ENCODE measurements at regions not wholly inside any gene's neighbourhood (a gene's known extent, or its start where the extent isn't known, plus 50 kb on each side); places are given as distances from the start of the nearest gene placed in this dataset.
"Not testable (repeated sequence)": the region's sequence is repeated elsewhere in the genome, so short reads cannot be mapped to it uniquely, and the experiment has no call there.

DNA sequence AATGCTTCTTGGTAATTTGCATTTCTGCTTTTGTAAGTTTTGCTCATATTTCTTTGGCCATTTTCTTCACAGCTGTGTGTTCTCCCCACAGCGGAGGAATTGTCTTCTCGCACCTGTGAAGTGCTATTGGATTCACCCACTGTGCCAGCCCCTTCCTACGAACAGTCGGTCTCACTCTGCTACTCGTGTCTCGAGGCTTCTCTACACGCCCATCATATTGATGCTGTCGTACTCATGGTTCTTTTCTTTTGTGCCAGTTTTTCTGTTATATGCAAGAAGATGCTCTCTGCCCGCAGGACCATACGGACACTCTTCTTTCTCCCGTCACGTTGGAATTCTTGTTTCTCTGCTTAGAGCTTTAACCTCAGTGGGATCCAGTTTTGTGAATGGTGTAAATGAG is 200.3 kb downstream of the DLL1 start:
- no peak overlapping the region for H3K4me3 ChIP-seq (ENCODE audit: control insufficient read depth, low read depth, low read length)
- TF ChIP-seq, protein P1, sequence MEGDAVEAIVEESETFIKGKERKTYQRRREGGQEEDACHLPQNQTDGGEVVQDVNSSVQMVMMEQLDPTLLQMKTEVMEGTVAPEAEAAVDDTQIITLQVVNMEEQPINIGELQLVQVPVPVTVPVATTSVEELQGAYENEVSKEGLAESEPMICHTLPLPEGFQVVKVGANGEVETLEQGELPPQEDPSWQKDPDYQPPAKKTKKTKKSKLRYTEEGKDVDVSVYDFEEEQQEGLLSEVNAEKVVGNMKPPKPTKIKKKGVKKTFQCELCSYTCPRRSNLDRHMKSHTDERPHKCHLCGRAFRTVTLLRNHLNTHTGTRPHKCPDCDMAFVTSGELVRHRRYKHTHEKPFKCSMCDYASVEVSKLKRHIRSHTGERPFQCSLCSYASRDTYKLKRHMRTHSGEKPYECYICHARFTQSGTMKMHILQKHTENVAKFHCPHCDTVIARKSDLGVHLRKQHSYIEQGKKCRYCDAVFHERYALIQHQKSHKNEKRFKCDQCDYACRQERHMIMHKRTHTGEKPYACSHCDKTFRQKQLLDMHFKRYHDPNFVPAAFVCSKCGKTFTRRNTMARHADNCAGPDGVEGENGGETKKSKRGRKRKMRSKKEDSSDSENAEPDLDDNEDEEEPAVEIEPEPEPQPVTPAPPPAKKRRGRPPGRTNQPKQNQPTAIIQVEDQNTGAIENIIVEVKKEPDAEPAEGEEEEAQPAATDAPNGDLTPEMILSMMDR (conservative IDR thresholded peaks at IDR 0.05; ENCODE audit: control insufficient read depth, insufficient read depth, low read depth, low read length): no peak
- no peak for DNase-seq (ENCODE audit: low read depth)

DNA sequence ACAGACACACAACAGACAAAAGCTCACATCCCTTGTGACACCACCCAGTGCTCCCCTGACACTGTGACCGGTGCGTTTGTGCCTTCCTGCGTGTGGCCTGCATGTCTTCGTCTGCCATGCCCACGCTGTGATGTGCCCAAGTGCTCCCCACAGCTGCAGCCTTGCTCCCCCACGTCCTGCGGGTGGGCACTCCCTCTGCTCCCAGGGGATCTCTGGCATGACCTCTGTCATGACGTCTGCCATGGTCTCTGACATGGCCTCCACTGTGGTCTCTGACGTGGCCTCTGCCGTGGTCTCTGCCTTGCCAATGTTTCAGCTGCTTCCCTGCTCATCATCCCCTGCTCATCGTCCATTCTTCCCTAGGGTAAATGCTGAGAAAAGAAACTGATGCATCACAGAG is 200.9 kb downstream of the DLL1 start:
- TF ChIP-seq, protein P1 (conservative IDR thresholded peaks at IDR 0.05; ENCODE audit: control insufficient read depth, insufficient read depth, low read depth, low read length): no peak
- H3K4me3 ChIP-seq (ENCODE audit: control insufficient read depth, low read depth, low read length): no peak overlapping the region
- peak; percentile 45 for DNase-seq (ENCODE audit: low read depth)

DNA sequence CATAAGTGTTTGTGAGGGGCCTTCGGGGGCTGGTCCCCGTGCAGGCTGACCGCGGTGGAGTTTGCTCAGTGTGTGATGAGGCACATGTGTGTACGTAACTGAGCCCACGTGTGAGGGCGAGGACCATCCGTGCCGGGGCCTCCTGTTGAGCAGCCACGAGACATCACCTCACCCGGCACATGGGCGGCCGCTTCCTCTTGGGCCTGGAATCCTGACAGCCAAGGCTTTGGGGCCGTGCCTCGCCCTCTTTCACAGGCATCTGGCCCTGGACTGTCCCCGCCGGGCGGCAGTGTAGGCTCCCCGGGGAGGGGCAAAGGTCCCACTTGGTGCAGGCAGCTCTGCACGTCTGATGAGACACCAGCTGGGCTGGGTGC is 202.3 kb downstream of the DLL1 start:
- H3K4me3 ChIP-seq (ENCODE audit: control insufficient read depth, low read depth, low read length): no peak overlapping the region
- TF ChIP-seq, protein P1 (conservative IDR thresholded peaks at IDR 0.05; ENCODE audit: control insufficient read depth, insufficient read depth, low read depth, low read length): no peak
- DNase-seq (ENCODE audit: low read depth): no peak

DNA sequence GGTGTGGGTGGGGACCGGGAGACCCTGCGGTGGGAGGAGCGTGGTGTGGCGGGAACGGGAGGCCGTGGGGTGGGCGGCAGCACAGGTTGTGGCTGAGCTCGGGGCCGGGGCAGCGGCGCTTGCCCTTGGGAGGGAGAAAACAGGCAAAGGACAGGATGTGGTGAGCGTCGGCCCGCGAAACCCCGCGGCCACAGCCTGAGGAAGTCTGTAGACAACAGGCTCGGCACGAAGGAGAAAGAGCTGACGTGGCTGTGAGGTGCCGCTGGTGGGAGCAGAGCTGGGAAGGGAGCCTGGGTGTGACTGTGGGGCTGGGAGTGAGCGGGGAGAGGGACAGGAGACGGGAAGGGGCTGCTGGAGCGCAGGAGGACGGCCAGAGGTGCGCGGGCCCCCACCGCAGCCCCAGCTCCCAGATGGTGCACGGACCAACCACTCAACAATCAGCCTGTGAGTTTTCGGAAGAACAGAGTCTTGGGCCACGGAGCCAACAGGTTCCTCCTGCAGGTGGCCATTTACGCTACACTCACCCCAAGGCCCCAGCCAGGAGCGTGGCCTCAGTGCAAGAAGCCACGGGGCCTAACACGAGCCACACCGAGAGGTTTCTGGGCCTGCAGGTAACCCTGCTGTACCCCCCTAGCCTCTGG is 202.8 kb downstream of the DLL1 start:
- DNase-seq (ENCODE audit: low read depth): no peak
- TF ChIP-seq, protein P1 (conservative IDR thresholded peaks at IDR 0.05; ENCODE audit: control insufficient read depth, insufficient read depth, low read depth, low read length): no peak
- H3K4me3 ChIP-seq (ENCODE audit: control insufficient read depth, low read depth, low read length): no peak overlapping the region

DNA sequence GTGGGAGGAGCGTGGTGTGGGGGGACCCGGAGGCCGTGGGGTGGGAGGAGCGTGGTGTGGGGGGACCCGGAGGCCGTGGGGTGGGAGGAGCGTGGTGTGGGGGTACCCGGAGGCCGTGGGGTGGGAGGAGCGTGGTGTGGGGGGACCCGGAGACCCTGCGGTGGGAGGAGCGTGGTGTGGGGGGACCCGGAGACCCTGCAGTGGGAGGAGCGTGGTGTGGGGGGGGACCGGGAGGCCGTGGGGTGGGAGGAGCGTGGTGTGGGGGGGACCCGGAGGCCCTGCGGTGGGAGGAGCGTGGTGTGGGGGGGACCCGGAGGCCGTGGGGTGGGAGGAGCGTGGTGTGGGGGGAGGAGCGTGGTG is 203.5 kb downstream of the DLL1 start:
- not testable (repeated sequence) for DNase-seq (ENCODE audit: low read depth)

DNA sequence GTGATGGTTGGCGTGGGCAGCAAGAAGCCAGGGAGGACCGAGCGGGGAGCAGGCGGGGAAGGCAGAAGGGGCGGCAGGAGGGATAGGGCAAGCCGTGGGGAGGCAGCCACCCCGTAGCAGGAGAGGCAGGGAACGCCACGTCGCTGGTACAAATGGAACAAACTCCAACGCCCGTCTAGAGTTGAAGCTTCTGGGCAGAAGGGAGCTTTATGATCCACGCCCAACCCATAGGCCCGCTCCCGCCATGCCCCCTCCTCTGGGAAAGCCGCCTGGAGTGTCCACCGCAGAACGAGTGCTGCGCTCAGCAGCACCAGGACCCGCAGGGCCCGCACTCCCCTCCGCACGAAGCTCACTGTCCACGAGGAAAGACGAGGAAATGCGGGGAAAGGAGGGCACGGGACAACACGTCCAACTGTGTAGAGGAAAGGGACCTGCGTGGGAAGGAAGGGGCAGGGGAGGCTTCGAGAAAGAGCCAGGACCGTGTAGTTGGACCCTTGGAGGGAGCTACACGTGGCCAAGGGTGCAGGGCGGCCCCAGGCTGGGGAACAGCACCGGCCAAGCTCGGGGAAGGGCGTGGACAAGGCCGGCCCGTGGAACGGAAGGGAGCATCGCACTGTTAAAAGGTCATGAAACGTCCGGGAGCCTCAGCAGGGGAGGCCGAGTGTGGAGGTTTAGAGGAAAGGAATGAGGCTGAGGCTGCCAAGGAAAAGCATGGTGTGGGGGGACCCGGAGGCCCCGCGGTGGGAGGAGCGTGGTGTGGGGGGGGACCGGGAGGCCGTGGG is 204.0 kb downstream of the DLL1 start:
- DNase-seq (ENCODE audit: low read depth): no peak
- H3K4me3 ChIP-seq (ENCODE audit: control insufficient read depth, low read depth, low read length): no peak overlapping the region
- TF ChIP-seq, protein P1 (conservative IDR thresholded peaks at IDR 0.05; ENCODE audit: control insufficient read depth, insufficient read depth, low read depth, low read length): no peak

More for the DNA sequence above, 203.5 kb downstream of the DLL1 start:
- H3K4me3 ChIP-seq (ENCODE audit: control insufficient read depth, low read depth, low read length): not testable (repeated sequence)

Measured in fibroblast of mammary gland (primary cell).